ENCODE measurements at regions not wholly inside any gene's neighbourhood (a gene's known extent, or its start where the extent isn't known, plus 50 kb on each side); places are given as distances from the start of the nearest gene placed in this dataset.

GRCh38 chr5:104951829-104952228 is 1389.2 kb upstream of the NUDT12 start:
- H3K9ac ChIP-seq, result no peak overlapping the region
- H3K4me3 ChIP-seq, result no peak overlapping the region
- peak overlapping the region in 1 of 11 experiments; percentile 29; a peak in 2 of 22 replicates for H3K27ac ChIP-seq
- H3K4me1 ChIP-seq, result peaks cover 0 to 14% (median 10%) of the 10 kb centered on the region in 10 experiments; a peak in 11 of 20 replicates
- H4K20me1 ChIP-seq, result no peaks in the 10 kb centered on the region
- no peak for TF ChIP-seq Cebpa-rat (IDR thresholded peaks at IDR 0.05)
- H3K4me2 ChIP-seq, result peak overlapping the region in 8 of 11 experiments; percentile 20 to 46 (median 28); a peak in 13 of 22 replicates
- no peaks in the 10 kb centered on the region for H3K9me3 ChIP-seq (replicated peaks in 1 of 11)
- H3K27me3 ChIP-seq, result no peaks in the 10 kb centered on the region
- no peaks in the 10 kb centered on the region for H3K36me3 ChIP-seq

GRCh38 chr5:104947076-104947475 is 1384.5 kb upstream of the NUDT12 start:
- no peaks in the 10 kb centered on the region for H3K9me3 ChIP-seq (replicated peaks in 1 of 11)

GRCh38 chr5:104942735-104943134 is 1380.1 kb upstream of the NUDT12 start:
- Histone ChIP-seq H3K4me1 (no peaks in the 10 kb centered on the region), H3K9me3 (replicated peaks in 1 of 11) (no peaks in the 10 kb centered on the region), H3K9ac (no peak overlapping the region), H3K4me3 (no peak overlapping the region), H3K27ac (no peak overlapping the region), H4K20me1 (no peaks in the 10 kb centered on the region), H3K27me3 (no peaks in the 10 kb centered on the region), H3K4me2 (no peak overlapping the region), H3K36me3 (no peaks in the 10 kb centered on the region)
- no peak for TF ChIP-seq Cebpa-rat (IDR thresholded peaks at IDR 0.05)

More at GRCh38 chr5:104947076-104947475, 1384.5 kb upstream of the NUDT12 start:
- Histone ChIP-seq H3K27me3 (no peaks in the 10 kb centered on the region), H3K27ac (no peak overlapping the region), H3K4me2 (no peak overlapping the region), H3K9ac (no peak overlapping the region), H3K4me3 (no peak overlapping the region), H3K36me3 (no peaks in the 10 kb centered on the region), H3K4me1 (peaks cover 0 to 10% (median 7%) of the 10 kb centered on the region in 10 experiments; a peak in 11 of 20 replicates), H4K20me1 (no peaks in the 10 kb centered on the region)
- no peak for TF ChIP-seq Cebpa-rat (IDR thresholded peaks at IDR 0.05)

GRCh38 chr5:104941030-104941645 is 1378.5 kb upstream of the NUDT12 start:
- no peak for TF ChIP-seq Cebpa-rat (IDR thresholded peaks at IDR 0.05)
- no peaks in the 10 kb centered on the region for H4K20me1 ChIP-seq
- no peak overlapping the region for H3K4me2 ChIP-seq
- H3K9ac ChIP-seq, result no peak overlapping the region
- no peaks in the 10 kb centered on the region for H3K27me3 ChIP-seq
- no peaks in the 10 kb centered on the region for H3K9me3 ChIP-seq (replicated peaks in 1 of 11)
- no peaks in the 10 kb centered on the region for H3K4me1 ChIP-seq
- no peak overlapping the region for H3K27ac ChIP-seq
- no peaks in the 10 kb centered on the region for H3K36me3 ChIP-seq
- H3K4me3 ChIP-seq, result no peak overlapping the region

- H3K36me3 ChIP-seq, result no peaks in the 10 kb centered on the region
- no peak overlapping the region for H3K9ac ChIP-seq
- no peaks in the 10 kb centered on the region for H3K9me3 ChIP-seq (replicated peaks in 1 of 11)
- H3K4me1 ChIP-seq, result no peaks in the 10 kb centered on the region
- H3K4me2 ChIP-seq, result no peak overlapping the region
- no peak for TF ChIP-seq Cebpa-rat (IDR thresholded peaks at IDR 0.05)
- H4K20me1 ChIP-seq, result no peaks in the 10 kb centered on the region
- H3K27ac ChIP-seq, result no peak overlapping the region
- no peaks in the 10 kb centered on the region for H3K27me3 ChIP-seq
- no peak overlapping the region for H3K4me3 ChIP-seq
Measured at GRCh38 chr5:104937598-104937997, 1375.0 kb upstream of the NUDT12 start.

GRCh38 chr5:104932431-104932830 is 1369.8 kb upstream of the NUDT12 start:
- H3K4me1 ChIP-seq, result no peaks in the 10 kb centered on the region
- H3K4me3 ChIP-seq, result no peak overlapping the region
- no peaks in the 10 kb centered on the region for H3K27me3 ChIP-seq
- peaks cover 5 to 10% (median 7%) of the 10 kb centered on the region in 11 experiments; a peak in 16 of 22 replicates for H3K9me3 ChIP-seq (replicated peaks in 1 of 11)
- H3K9ac ChIP-seq, result no peak overlapping the region
- no peaks in the 10 kb centered on the region for H4K20me1 ChIP-seq
- TF ChIP-seq Cebpa-rat (IDR thresholded peaks at IDR 0.05), result no peak
- H3K4me2 ChIP-seq, result no peak overlapping the region
- no peak overlapping the region for H3K27ac ChIP-seq
- H3K36me3 ChIP-seq, result no peaks in the 10 kb centered on the region

GRCh38 chr5:104928906-104929520 is 1366.4 kb upstream of the NUDT12 start:
- no peak overlapping the region for H3K4me2 ChIP-seq
- no peak overlapping the region for H3K27ac ChIP-seq
- no peaks in the 10 kb centered on the region for H3K36me3 ChIP-seq
- peaks cover 5 to 20% (median 7%) of the 10 kb centered on the region in 11 experiments; a peak in 16 of 22 replicates for H3K9me3 ChIP-seq (replicated peaks in 1 of 11)
- TF ChIP-seq Cebpa-rat (IDR thresholded peaks at IDR 0.05), result no peak
- H4K20me1 ChIP-seq, result no peaks in the 10 kb centered on the region
- H3K4me3 ChIP-seq, result no peak overlapping the region
- no peak overlapping the region for H3K9ac ChIP-seq
- no peaks in the 10 kb centered on the region for H3K27me3 ChIP-seq
- H3K4me1 ChIP-seq, result no peaks in the 10 kb centered on the region

GRCh38 chr5:104915226-104915625 is 1352.6 kb upstream of the NUDT12 start:
- no peak overlapping the region for H3K9ac ChIP-seq
- H3K9me3 ChIP-seq (replicated peaks in 1 of 11), result no peaks in the 10 kb centered on the region
- H3K27me3 ChIP-seq, result no peaks in the 10 kb centered on the region
- H3K36me3 ChIP-seq, result no peaks in the 10 kb centered on the region
- H4K20me1 ChIP-seq, result no peaks in the 10 kb centered on the region
- no peak overlapping the region for H3K27ac ChIP-seq
- H3K4me2 ChIP-seq, result no peak overlapping the region
- H3K4me1 ChIP-seq, result no peaks in the 10 kb centered on the region
- TF ChIP-seq Cebpa-rat (IDR thresholded peaks at IDR 0.05), result no peak
- H3K4me3 ChIP-seq, result no peak overlapping the region

- Histone ChIP-seq H3K4me2 (no peak overlapping the region), H3K27ac (no peak overlapping the region), H3K9ac (no peak overlapping the region), H3K36me3 (no peaks in the 10 kb centered on the region), H3K4me1 (no peaks in the 10 kb centered on the region), H4K20me1 (no peaks in the 10 kb centered on the region), H3K27me3 (no peaks in the 10 kb centered on the region), H3K9me3 (replicated peaks in 1 of 11) (no peaks in the 10 kb centered on the region), H3K4me3 (no peak overlapping the region)
- TF ChIP-seq Cebpa-rat (IDR thresholded peaks at IDR 0.05), result no peak
Measured at GRCh38 chr5:104914536-104915070, 1352.0 kb upstream of the NUDT12 start.

GRCh38 chr5:104913841-104914281 is 1351.3 kb upstream of the NUDT12 start:
- H3K27ac ChIP-seq, result no peak overlapping the region
- no peak overlapping the region for H3K4me2 ChIP-seq
- no peaks in the 10 kb centered on the region for H3K4me1 ChIP-seq
- H4K20me1 ChIP-seq, result no peaks in the 10 kb centered on the region
- no peak for TF ChIP-seq Cebpa-rat (IDR thresholded peaks at IDR 0.05)
- H3K9ac ChIP-seq, result no peak overlapping the region
- H3K27me3 ChIP-seq, result no peaks in the 10 kb centered on the region
- H3K4me3 ChIP-seq, result no peak overlapping the region
- no peaks in the 10 kb centered on the region for H3K9me3 ChIP-seq (replicated peaks in 1 of 11)
- H3K36me3 ChIP-seq, result no peaks in the 10 kb centered on the region
